ENCODE measurements at regions not wholly inside any gene's neighbourhood (a gene's known extent, or its start where the extent isn't known, plus 50 kb on each side); places are given as distances from the start of the nearest gene placed in this dataset.

DNA sequence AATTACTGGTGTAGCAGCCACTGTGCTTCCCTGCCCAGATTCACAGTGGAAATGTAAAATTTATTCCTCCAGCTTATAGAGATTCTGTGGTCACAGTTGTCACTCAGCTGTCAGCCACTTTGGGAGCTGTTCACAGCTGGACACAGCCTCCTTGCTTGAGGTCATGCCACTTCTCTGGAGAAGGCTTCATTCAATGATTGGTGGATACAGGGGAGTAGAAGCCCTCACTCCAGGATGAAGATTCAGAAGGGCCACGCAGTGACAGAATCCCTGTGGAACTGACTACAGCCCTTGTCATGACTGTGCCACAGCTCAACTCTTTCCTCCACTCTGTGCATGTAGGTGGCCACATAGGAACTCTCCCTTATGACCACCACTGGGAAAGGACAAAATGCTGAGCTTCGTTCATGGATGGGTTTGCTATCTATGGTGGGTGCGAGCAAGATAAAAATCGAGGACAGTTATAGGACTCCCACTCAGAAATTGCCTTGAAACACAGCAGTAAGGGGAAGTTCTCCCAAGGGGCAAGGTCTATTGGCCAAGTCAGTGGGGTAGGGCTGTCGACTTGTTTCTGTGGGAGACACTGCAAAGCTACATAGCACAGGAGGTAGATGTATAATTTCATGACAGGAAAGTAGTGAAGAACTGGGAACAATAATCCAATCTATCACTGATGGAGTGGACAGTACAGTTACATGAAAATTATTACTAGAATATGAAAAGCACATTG lies 98.7 kb downstream of the CCNA1 start:
- no peaks in the 10 kb centered on the region for H3K9me3 ChIP-seq
- no peak overlapping the region for H3K4me3 ChIP-seq
- TF ChIP-seq, protein P1, sequence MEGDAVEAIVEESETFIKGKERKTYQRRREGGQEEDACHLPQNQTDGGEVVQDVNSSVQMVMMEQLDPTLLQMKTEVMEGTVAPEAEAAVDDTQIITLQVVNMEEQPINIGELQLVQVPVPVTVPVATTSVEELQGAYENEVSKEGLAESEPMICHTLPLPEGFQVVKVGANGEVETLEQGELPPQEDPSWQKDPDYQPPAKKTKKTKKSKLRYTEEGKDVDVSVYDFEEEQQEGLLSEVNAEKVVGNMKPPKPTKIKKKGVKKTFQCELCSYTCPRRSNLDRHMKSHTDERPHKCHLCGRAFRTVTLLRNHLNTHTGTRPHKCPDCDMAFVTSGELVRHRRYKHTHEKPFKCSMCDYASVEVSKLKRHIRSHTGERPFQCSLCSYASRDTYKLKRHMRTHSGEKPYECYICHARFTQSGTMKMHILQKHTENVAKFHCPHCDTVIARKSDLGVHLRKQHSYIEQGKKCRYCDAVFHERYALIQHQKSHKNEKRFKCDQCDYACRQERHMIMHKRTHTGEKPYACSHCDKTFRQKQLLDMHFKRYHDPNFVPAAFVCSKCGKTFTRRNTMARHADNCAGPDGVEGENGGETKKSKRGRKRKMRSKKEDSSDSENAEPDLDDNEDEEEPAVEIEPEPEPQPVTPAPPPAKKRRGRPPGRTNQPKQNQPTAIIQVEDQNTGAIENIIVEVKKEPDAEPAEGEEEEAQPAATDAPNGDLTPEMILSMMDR (IDR thresholded peaks at IDR 0.05): no peak
- H3K27me3 ChIP-seq: no peaks in the 10 kb centered on the region
- WGBS, 2 donors: 73% methylated on average over 5 of the region's 5 CpGs
- ATAC-seq (no peak), DNase-seq (no peak)
- H3K27ac ChIP-seq: no peak overlapping the region
- intact Hi-C loops (cut with DNase I): no loop called here
- H3K36me3 ChIP-seq: no peaks in the 10 kb centered on the region
- H3K4me1 ChIP-seq: no peaks in the 10 kb centered on the region

DNA sequence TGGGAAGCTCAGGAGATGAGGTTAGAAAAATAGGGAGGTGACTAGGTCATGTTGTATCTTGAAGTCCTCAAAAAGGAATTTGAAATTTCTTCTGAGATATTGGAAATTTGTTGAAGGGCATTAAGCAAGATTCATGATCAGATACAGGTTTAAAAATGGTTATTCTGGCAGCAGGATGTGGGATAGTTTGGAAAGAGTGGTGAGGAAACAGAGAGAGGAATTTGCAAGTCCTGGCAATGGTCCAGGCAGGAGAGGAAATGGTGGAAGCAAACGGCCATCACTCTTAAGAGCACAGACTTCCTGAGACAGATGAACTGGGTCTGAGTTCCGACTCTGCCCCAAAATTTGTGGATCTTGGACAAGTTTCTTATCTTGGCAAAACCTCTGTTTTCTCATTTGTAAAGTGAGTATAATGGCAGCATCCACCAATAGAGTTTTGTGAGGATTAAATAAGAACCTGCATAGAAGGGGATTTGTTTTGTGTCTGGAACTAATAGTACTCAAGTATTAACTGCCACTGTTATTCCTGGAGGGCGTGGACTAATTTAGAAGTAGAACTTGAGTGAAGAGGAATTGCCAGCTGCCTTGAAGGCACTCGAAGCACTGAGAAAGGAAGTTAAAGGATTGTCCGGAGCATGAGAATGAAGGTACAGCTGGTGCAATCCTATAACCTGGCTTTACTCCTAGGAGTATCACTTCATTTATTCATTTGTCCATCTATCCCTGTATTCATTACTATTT lies 99.6 kb downstream of the CCNA1 start:
- Histone ChIP-seq H3K36me3 (no peaks in the 10 kb centered on the region), H3K27me3 (no peaks in the 10 kb centered on the region), H3K4me1 (no peaks in the 10 kb centered on the region), H3K4me3 (no peak overlapping the region), H3K27ac (no peak overlapping the region), H3K9me3 (no peaks in the 10 kb centered on the region)
- ATAC-seq (no peak), DNase-seq (no peak)
- WGBS, 2 donors: 40 to 48% methylated on average over 5 of the region's 5 CpGs
- TF ChIP-seq, protein P1 (IDR thresholded peaks at IDR 0.05): no peak
- intact Hi-C loops (cut with DNase I): no loop called here

DNA sequence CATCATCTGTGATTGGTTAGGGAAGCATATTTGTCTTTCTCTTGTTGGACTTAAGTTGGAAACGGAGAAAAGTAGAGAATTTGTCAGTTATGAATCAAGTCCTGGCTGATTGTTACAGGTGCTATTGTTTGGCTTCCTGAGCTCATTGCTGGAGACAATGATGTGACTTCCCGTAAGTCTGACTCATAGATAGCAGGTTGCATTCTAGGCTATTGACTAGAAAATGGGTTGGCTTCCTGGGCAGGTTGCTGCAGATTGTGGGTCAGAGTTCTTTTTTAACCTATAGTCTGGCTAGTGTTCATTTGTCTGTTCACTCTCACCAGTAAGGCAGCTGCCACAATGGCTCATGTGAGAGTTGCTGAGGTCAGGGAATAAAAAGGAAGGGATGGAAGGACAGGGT lies 101.5 kb downstream of the CCNA1 start:
- intact Hi-C loops (cut with DNase I): no loop called here
- no peak for ATAC-seq
- WGBS, 2 donors: 69 to 77% methylated on average over 2 of the region's 2 CpGs
- TF ChIP-seq, protein P1 (IDR thresholded peaks at IDR 0.05): no peak
- Histone ChIP-seq H3K4me1 (no peaks in the 10 kb centered on the region), H3K36me3 (no peaks in the 10 kb centered on the region), H3K9me3 (peaks cover 0 to 10% (median 5%) of the 10 kb centered on the region in 11 donors), H3K27ac (no peak overlapping the region), H3K4me3 (no peak overlapping the region), H3K27me3 (no peaks in the 10 kb centered on the region)
- no peak for DNase-seq

DNA sequence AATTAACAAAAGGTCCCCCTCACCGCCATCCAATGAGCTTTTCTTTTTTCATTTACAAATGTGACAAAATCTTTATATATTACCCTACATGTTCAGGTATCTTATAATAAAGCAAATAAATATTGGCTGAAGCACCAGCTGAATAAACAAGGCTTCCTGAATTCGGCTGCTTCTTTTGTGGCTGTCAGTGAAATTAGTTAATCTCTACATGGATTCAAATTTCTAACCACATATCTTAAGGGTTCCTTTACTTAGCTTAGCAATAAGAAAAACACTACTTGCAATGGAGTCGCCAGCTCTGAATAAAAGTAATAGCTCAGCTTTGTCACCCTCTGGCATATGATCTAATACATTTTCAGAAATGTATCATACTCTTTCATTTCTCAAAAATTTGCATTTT lies 104.3 kb downstream of the CCNA1 start:
- Histone ChIP-seq H3K27ac (no peak overlapping the region), H3K27me3 (no peaks in the 10 kb centered on the region), H3K9me3 (peaks cover 0 to 21% (median 11%) of the 10 kb centered on the region in 11 donors), H3K4me3 (no peak overlapping the region), H3K36me3 (no peaks in the 10 kb centered on the region), H3K4me1 (no peaks in the 10 kb centered on the region)
- ATAC-seq: no peak
- TF ChIP-seq, protein P1 (IDR thresholded peaks at IDR 0.05): no peak
- 81 to 89% methylated on average over 3 of the region's 3 CpGs for WGBS, 2 donors
- no peak for DNase-seq
- intact Hi-C loops (cut with DNase I): no loop called here

Data from heart right ventricle (tissue), 16 donors.